ENCODE measurements at regions not wholly inside any gene's neighbourhood (a gene's known extent, or its start where the extent isn't known, plus 50 kb on each side); places are given as distances from the start of the nearest gene placed in this dataset.

GRCh38 chr6:90660931-90661330, 74.1 kb upstream of the MAP3K7 start:
- H2AFZ ChIP-seq (ENCODE audit: control insufficient read depth, low read depth, low read length), result no peak overlapping the region
- intact Hi-C loops (cut with micrococcal nuclease; ENCODE audit: unreplicated experiment), result no loop called here

More at GRCh38 chr6:90660931-90661330, 74.1 kb upstream of the MAP3K7 start:
- ChIA-PET POLR2A (no interaction called here), RAD21 (ENCODE audit: unreplicated experiment) (no interaction called here), SMC1A (ENCODE audit: uncharacterized antibody, unreplicated experiment) (no interaction called here), CTCF (no interaction called here)
- in situ Hi-C loops (cut with MboI), result no loop called here
- FAIRE-seq, result no peak
- no peak for ATAC-seq
- H3K4me1 ChIP-seq (ENCODE audit: control insufficient read depth, insufficient read depth, low read length), result no peaks in the 10 kb centered on the region
- no TSS peak for BruUV-seq (replicated peaks)
- TF ChIP-seq IRF5 (IDR thresholded peaks at IDR 0.05; ENCODE audit: borderline replicate concordance) (no peak), PML (IDR thresholded peaks at IDR 0.05; ENCODE audit: low read length) (no peak), MTA3 (IDR thresholded peaks at IDR 0.05; ENCODE audit: borderline replicate concordance, low read length) (no peak), SMAD1 (IDR thresholded peaks at IDR 0.05; ENCODE audit: low read depth, partially characterized antibody) (no peak), ESRRA (IDR thresholded peaks at IDR 0.05; ENCODE audit: low read length) (no peak), KAT2A (conservative IDR thresholded peaks at IDR 0.05; ENCODE audit: control insufficient read depth, low read depth, low read length) (no peak), POU2F2 (IDR thresholded peaks at IDR 0.05; ENCODE audit: borderline replicate concordance, low read depth, low read length) (no peak), SMARCA5 (IDR thresholded peaks at IDR 0.05) (no peak), ZSCAN29 (IDR thresholded peaks at IDR 0.05) (no peak), TCF7 (IDR thresholded peaks at IDR 0.05; ENCODE audit: borderline replicate concordance) (no peak), E2F8 (IDR thresholded peaks at IDR 0.05; ENCODE audit: low read depth, partially characterized antibody) (no peak), FOXM1 (IDR thresholded peaks at IDR 0.05; ENCODE audit: low read depth, low read length) (no peak), FOXK2 (IDR thresholded peaks at IDR 0.05) (no peak)
- no peak overlapping the region for H3K4me2 ChIP-seq (ENCODE audit: control insufficient read depth, insufficient read depth)
- H3K27ac ChIP-seq (ENCODE audit: control insufficient read depth, insufficient read depth), result no peak overlapping the region
- no peaks in the 10 kb centered on the region for H4K20me1 ChIP-seq (ENCODE audit: control insufficient read depth, insufficient read depth)
- H3K9me3 ChIP-seq (replicated peaks; ENCODE audit: control insufficient read depth, insufficient read depth, low read length), result no peaks in the 10 kb centered on the region; the same call in 2 of the 3 replicates
- H3K36me3 ChIP-seq (ENCODE audit: control insufficient read depth in 2 of 2, insufficient read depth in 2 of 2, low read length in 1 of 2), result no peaks in the 10 kb centered on the region
- H3K9ac ChIP-seq (ENCODE audit: control insufficient read depth, insufficient read depth, low read length), result no peak overlapping the region
- H3K79me2 ChIP-seq (ENCODE audit: control insufficient read depth, insufficient read depth, low read length), result no peaks in the 10 kb centered on the region
- no peak overlapping the region for H3K4me3 ChIP-seq
- H3K27me3 ChIP-seq (replicated peaks in 1 of 2; ENCODE audit: control insufficient read depth in 2 of 2, insufficient read depth in 2 of 2, low read length in 1 of 2), result no peaks in the 10 kb centered on the region
- no peak for DNase-seq (ENCODE audit: low read depth, low spot score)

Measured in GM12878 (cell line).